Endothelial cell of umbilical vein (primary cell): ENCODE measurements at regions not wholly inside any gene's neighbourhood (a gene's known extent, or its start where the extent isn't known, plus 50 kb on each side); places are given as distances from the start of the nearest gene placed in this dataset.

Source experiments
- GATA2 ChIP-seq: IDR thresholded peaks from 2 replicates; pipeline ENCODE4 v1.7.0; 2011; ENCODE audit warnings: low read depth, mild to moderate bottlenecking, moderate library complexity, mixed read lengths, low read length; ENCODE audit not compliant: insufficient read length, insufficient read depth
- MAX ChIP-seq: IDR thresholded peaks from 2 replicates; pipeline ENCODE4 v1.6.1; 2011; ENCODE audit not compliant: insufficient read depth, insufficient read length
- MYC ChIP-seq: IDR thresholded peaks from one replicate; pipeline ENCODE4 v1.6.1; 2011; ENCODE audit warnings: mild to moderate bottlenecking, low read depth, low read length

- TF ChIP-seq MYC (no peak), GATA2 (no peak), MAX (no peak)
Measured at GRCh38 chr4:179291657-179292056, 1849.4 kb upstream of the AGA start.
